ENCODE measurements at regions not wholly inside any gene's neighbourhood (a gene's known extent, or its start where the extent isn't known, plus 50 kb on each side); places are given as distances from the start of the nearest gene placed in this dataset.

GRCh38 chr9:3007326-3007725 is 163.4 kb upstream of the PUM3 start:
- TF ChIP-seq CTCF (conservative IDR thresholded peaks at IDR 0.05; ENCODE audit: low read length) (no peak), EZH2phosphoT487 (IDR thresholded peaks at IDR 0.05; ENCODE audit: borderline replicate concordance) (no peak)

Measured in Loucy (cell line).